ENCODE measurements at regions not wholly inside any gene's neighbourhood (a gene's known extent, or its start where the extent isn't known, plus 50 kb on each side); places are given as distances from the start of the nearest gene placed in this dataset.

DNA sequence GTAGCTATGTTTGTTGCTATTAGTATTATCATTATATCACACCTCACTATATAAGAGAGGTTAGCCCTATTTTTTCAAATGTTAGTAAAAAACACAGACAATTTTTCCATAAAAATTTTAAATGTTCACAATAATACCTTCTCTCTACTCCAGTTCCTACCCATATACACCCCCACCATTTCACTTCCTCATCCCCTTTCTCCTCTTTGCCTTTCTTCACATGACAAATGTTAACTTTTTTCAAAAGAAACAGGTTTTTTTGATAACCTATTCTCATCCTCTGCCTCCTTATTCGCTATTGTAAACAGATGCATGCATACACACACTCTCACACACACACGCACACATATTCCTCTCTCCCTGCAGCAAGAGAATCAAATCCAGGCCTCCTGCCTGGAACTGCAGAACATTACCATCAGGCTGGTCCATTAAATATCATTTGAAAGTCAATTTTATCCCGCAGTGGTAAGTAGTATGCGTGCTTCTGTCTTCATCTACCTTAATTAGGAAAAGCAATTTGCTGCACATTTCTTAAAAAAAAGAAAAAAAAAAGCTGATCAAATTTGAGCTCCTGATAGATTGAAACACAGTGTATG lies 55.5 kb downstream of the MID1IP1 start:
- no peaks in the 10 kb centered on the region for H3K36me3 Mint-ChIP-seq (ENCODE audit: insufficient read depth, unreplicated experiment)
- H3K9me3 Mint-ChIP-seq (ENCODE audit: low read depth, unreplicated experiment), result no peaks in the 10 kb centered on the region
- no peak overlapping the region for H3K4me3 Mint-ChIP-seq (ENCODE audit: low read depth, unreplicated experiment)
- H3K4me1 Mint-ChIP-seq (ENCODE audit: low read depth, unreplicated experiment), result no peaks in the 10 kb centered on the region
- no TSS peak for BruUV-seq (replicated peaks)
- no peaks in the 10 kb centered on the region for H3K27me3 Mint-ChIP-seq (ENCODE audit: unreplicated experiment)
- DNase-seq, result no peak
- CTCF ChIA-PET, result no interaction called here
- no peak for TF ChIP-seq CTCF (IDR thresholded peaks at IDR 0.05; ENCODE audit: unreplicated experiment)
- H3K27ac Mint-ChIP-seq (ENCODE audit: unreplicated experiment), result no peak overlapping the region
- intact Hi-C loops (cut with micrococcal nuclease; ENCODE audit: unreplicated experiment), result no loop called here

- Mint-ChIP-seq H3K27ac (ENCODE audit: unreplicated experiment) (no peak overlapping the region), H3K4me1 (ENCODE audit: low read depth, unreplicated experiment) (no peaks in the 10 kb centered on the region), H3K27me3 (ENCODE audit: unreplicated experiment) (no peaks in the 10 kb centered on the region), H3K4me3 (ENCODE audit: low read depth, unreplicated experiment) (no peak overlapping the region), H3K36me3 (ENCODE audit: insufficient read depth, unreplicated experiment) (no peaks in the 10 kb centered on the region), H3K9me3 (ENCODE audit: low read depth, unreplicated experiment) (no peaks in the 10 kb centered on the region)
- CTCF ChIA-PET, result no interaction called here
- intact Hi-C loops (cut with micrococcal nuclease; ENCODE audit: unreplicated experiment), result no loop called here
- BruUV-seq (replicated peaks), result no TSS peak
- no peak for TF ChIP-seq CTCF (IDR thresholded peaks at IDR 0.05; ENCODE audit: unreplicated experiment)
- DNase-seq, result no peak
Observed at GRCh38 chrX:38857736-38858523, 56.7 kb downstream of the MID1IP1 start.

- Mint-ChIP-seq H3K27me3 (ENCODE audit: unreplicated experiment) (no peaks in the 10 kb centered on the region), H3K4me1 (ENCODE audit: low read depth, unreplicated experiment) (no peaks in the 10 kb centered on the region), H3K27ac (ENCODE audit: unreplicated experiment) (no peak overlapping the region), H3K9me3 (ENCODE audit: low read depth, unreplicated experiment) (no peaks in the 10 kb centered on the region), H3K4me3 (ENCODE audit: low read depth, unreplicated experiment) (no peak overlapping the region), H3K36me3 (ENCODE audit: insufficient read depth, unreplicated experiment) (no peaks in the 10 kb centered on the region)
- CTCF ChIA-PET, result no interaction called here
- intact Hi-C loops (cut with micrococcal nuclease; ENCODE audit: unreplicated experiment), result no loop called here
- DNase-seq, result no peak
- no TSS peak for BruUV-seq (replicated peaks)
- TF ChIP-seq CTCF (IDR thresholded peaks at IDR 0.05; ENCODE audit: unreplicated experiment), result no peak
Observed at GRCh38 chrX:38859602-38860001, 58.3 kb downstream of the MID1IP1 start.

DNA sequence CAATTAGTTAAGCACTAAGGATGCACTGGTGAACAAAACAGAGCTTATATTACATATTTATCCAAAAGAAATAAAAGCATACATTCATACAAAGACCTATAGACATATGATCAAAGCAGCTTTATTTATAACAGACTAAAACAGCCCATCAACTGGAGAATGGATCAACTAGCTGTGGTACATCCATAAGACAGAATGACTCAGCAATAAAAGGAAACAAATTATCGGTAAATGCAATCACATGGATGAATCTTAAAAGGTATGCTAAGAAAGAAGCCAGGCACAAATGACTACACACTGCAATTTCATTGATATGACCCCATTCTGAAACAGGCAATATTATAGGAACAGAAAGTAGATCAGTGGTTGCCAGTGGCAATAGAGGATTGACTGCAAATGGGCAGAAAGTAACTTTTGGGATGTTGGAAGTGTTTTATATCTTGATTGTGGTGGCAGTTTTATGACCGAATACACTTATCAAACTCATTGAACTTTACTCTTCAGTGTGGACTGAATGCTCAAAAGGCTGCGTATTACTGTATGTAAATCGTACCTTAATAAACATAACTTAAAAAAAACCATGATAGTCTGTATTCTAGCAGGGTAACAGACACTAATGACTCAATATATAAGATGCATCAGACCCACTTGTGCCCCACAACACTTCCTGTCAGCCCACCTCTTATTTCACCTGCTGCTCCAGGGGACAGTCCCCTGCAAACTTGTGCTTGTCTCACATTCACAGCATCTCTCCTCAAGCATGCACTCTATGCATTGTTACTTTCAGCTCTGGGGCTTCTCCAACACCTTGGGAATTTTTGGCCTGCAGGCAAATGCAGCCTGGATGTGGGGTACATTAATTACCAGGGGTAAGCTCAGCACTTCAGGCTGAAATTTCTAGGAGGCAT lies 59.1 kb downstream of the MID1IP1 start:
- Mint-ChIP-seq H3K9me3 (ENCODE audit: low read depth, unreplicated experiment) (no peaks in the 10 kb centered on the region), H3K4me1 (ENCODE audit: low read depth, unreplicated experiment) (no peaks in the 10 kb centered on the region), H3K4me3 (ENCODE audit: low read depth, unreplicated experiment) (no peak overlapping the region), H3K36me3 (ENCODE audit: insufficient read depth, unreplicated experiment) (no peaks in the 10 kb centered on the region), H3K27me3 (ENCODE audit: unreplicated experiment) (no peaks in the 10 kb centered on the region), H3K27ac (ENCODE audit: unreplicated experiment) (no peak overlapping the region)
- CTCF ChIA-PET, result no interaction called here
- DNase-seq, result no peak
- no TSS peak for BruUV-seq (replicated peaks)
- no peak for TF ChIP-seq CTCF (IDR thresholded peaks at IDR 0.05; ENCODE audit: unreplicated experiment)
- intact Hi-C loops (cut with micrococcal nuclease; ENCODE audit: unreplicated experiment), result no loop called here

All from Calu3 (cell line).